ENCODE measurements at regions not wholly inside any gene's neighbourhood (a gene's known extent, or its start where the extent isn't known, plus 50 kb on each side); places are given as distances from the start of the nearest gene placed in this dataset.

GRCh38 chr12:115752913-115753726 is 524.4 kb downstream of the MED13L start:
- peak; percentile 84 for DNase-seq (ENCODE audit: low read depth)
- H3K4me3 ChIP-seq (ENCODE audit: low read depth, low read length), result peak overlapping the region; percentile 52
- TF ChIP-seq CTCF (IDR thresholded peaks at IDR 0.05; ENCODE audit: control insufficient read depth, extremely low read depth, insufficient read depth), result peak; percentile 79

- no peak for TF ChIP-seq CTCF (IDR thresholded peaks at IDR 0.05; ENCODE audit: control insufficient read depth, extremely low read depth, insufficient read depth)
- no peak overlapping the region for H3K4me3 ChIP-seq (ENCODE audit: low read depth, low read length)
- DNase-seq (ENCODE audit: low read depth), result no peak
Observed at GRCh38 chr12:115752156-115752555, 525.3 kb downstream of the MED13L start.

- TF ChIP-seq CTCF (IDR thresholded peaks at IDR 0.05; ENCODE audit: control insufficient read depth, extremely low read depth, insufficient read depth), result no peak
- no peak overlapping the region for H3K4me3 ChIP-seq (ENCODE audit: low read depth, low read length)
- no peak for DNase-seq (ENCODE audit: low read depth)
Observed at GRCh38 chr12:115750340-115750739, 527.2 kb downstream of the MED13L start.

- no peak overlapping the region for H3K4me3 ChIP-seq (ENCODE audit: low read depth, low read length)
- DNase-seq (ENCODE audit: low read depth), result no peak
- TF ChIP-seq CTCF (IDR thresholded peaks at IDR 0.05; ENCODE audit: control insufficient read depth, extremely low read depth, insufficient read depth), result no peak
Observed at GRCh38 chr12:115749071-115749841, 528.2 kb downstream of the MED13L start.

- no peak for TF ChIP-seq CTCF (IDR thresholded peaks at IDR 0.05; ENCODE audit: control insufficient read depth, extremely low read depth, insufficient read depth)
- DNase-seq (ENCODE audit: low read depth), result peak; percentile 96
- H3K4me3 ChIP-seq (ENCODE audit: low read depth, low read length), result peak overlapping the region; percentile 36
Observed at GRCh38 chr12:115740586-115741155, 536.8 kb downstream of the MED13L start.

- H3K4me3 ChIP-seq (ENCODE audit: low read depth, low read length), result no peak overlapping the region
- no peak for DNase-seq (ENCODE audit: low read depth)
- no peak for TF ChIP-seq CTCF (IDR thresholded peaks at IDR 0.05; ENCODE audit: control insufficient read depth, extremely low read depth, insufficient read depth)
Observed at GRCh38 chr12:115737895-115738294, 539.6 kb downstream of the MED13L start.
